ENCODE measurements at regions not wholly inside any gene's neighbourhood (a gene's known extent, or its start where the extent isn't known, plus 50 kb on each side); places are given as distances from the start of the nearest gene placed in this dataset.

GRCh38 chr6:11380969-11381744 is 148.7 kb upstream of the NEDD9 start:
- H3K36me3 ChIP-seq (ENCODE audit: insufficient read depth, low read length): no peaks in the 10 kb centered on the region
- ATAC-seq (ENCODE audit: insufficient read depth, low read depth) (no peak), DNase-seq (no peak)
- no peak for TF ChIP-seq CTCF (IDR thresholded peaks at IDR 0.05; ENCODE audit: borderline replicate concordance, extremely low read depth, low read length, poor library complexity, severe bottlenecking)
- TF ChIP-seq EZH2 (IDR thresholded peaks at IDR 0.05; ENCODE audit: borderline replicate concordance, low read depth, low read length, severe bottlenecking): no peak
- no peaks in the 10 kb centered on the region for H3K9me3 ChIP-seq (ENCODE audit: insufficient read depth, low read length, severe bottlenecking)
- H3K4me1 ChIP-seq (ENCODE audit: insufficient read depth, low read length): peaks cover 28% of the 10 kb centered on the region
- no peaks in the 10 kb centered on the region for H3K27me3 ChIP-seq (ENCODE audit: insufficient read depth, low read length, poor library complexity)
- H2AFZ ChIP-seq (ENCODE audit: low read depth, low read length): peak overlapping the region; percentile 99
- peak overlapping the region; percentile 93 for H3K4me2 ChIP-seq (ENCODE audit: insufficient read depth, low read length)
- H3K4me3 ChIP-seq (ENCODE audit: low read depth in 1 of 2, low read length in 2 of 2): peak overlapping the region; percentile 40 to 78
- peaks cover 16% of the 10 kb centered on the region; the same call in 1 of the 2 replicates for H3K79me2 ChIP-seq (ENCODE audit: insufficient read depth, low read length)
- H3K27ac ChIP-seq (ENCODE audit: low read length): peak overlapping the region; percentile 88
- H4K20me1 ChIP-seq (ENCODE audit: insufficient read depth, low read length): no peaks in the 10 kb centered on the region
- peak overlapping the region; percentile 64 for H3K9ac ChIP-seq (ENCODE audit: low read depth, low read length)

- peaks cover 16% of the 10 kb centered on the region; the same call in 1 of the 2 replicates for H3K79me2 ChIP-seq (ENCODE audit: insufficient read depth, low read length)
- no peak overlapping the region for H3K27ac ChIP-seq (ENCODE audit: low read length)
- H3K27me3 ChIP-seq (ENCODE audit: insufficient read depth, low read length, poor library complexity): no peaks in the 10 kb centered on the region
- H3K4me1 ChIP-seq (ENCODE audit: insufficient read depth, low read length): peaks cover 28% of the 10 kb centered on the region
- no peaks in the 10 kb centered on the region for H3K36me3 ChIP-seq (ENCODE audit: insufficient read depth, low read length)
- H2AFZ ChIP-seq (ENCODE audit: low read depth, low read length): no peak overlapping the region
- no peaks in the 10 kb centered on the region for H4K20me1 ChIP-seq (ENCODE audit: insufficient read depth, low read length)
- H3K9me3 ChIP-seq (ENCODE audit: insufficient read depth, low read length, severe bottlenecking): no peaks in the 10 kb centered on the region
- peak overlapping the region; percentile 93; the same call in 1 of the 2 replicates for H3K4me2 ChIP-seq (ENCODE audit: insufficient read depth, low read length)
- no peak overlapping the region for H3K9ac ChIP-seq (ENCODE audit: low read depth, low read length)
- no peak for DNase-seq
- ATAC-seq (ENCODE audit: insufficient read depth, low read depth): no peak
- H3K4me3 ChIP-seq (ENCODE audit: low read depth in 1 of 2, low read length in 2 of 2): no peak overlapping the region
- TF ChIP-seq CTCF (IDR thresholded peaks at IDR 0.05; ENCODE audit: borderline replicate concordance, extremely low read depth, low read length, poor library complexity, severe bottlenecking) (no peak), EZH2 (IDR thresholded peaks at IDR 0.05; ENCODE audit: borderline replicate concordance, low read depth, low read length, severe bottlenecking) (no peak)
Measured at GRCh38 chr6:11380549-11380948, 148.1 kb upstream of the NEDD9 start.

GRCh38 chr6:11379805-11380204 is 147.3 kb upstream of the NEDD9 start:
- Histone ChIP-seq H3K36me3 (ENCODE audit: insufficient read depth, low read length) (peaks cover 3% of the 10 kb centered on the region; the same call in 1 of the 2 replicates), H2AFZ (ENCODE audit: low read depth, low read length) (no peak overlapping the region), H3K9ac (ENCODE audit: low read depth, low read length) (no peak overlapping the region), H4K20me1 (ENCODE audit: insufficient read depth, low read length) (no peaks in the 10 kb centered on the region), H3K27me3 (ENCODE audit: insufficient read depth, low read length, poor library complexity) (no peaks in the 10 kb centered on the region), H3K79me2 (ENCODE audit: insufficient read depth, low read length) (peaks cover 16% of the 10 kb centered on the region; the same call in 1 of the 2 replicates), H3K4me2 (ENCODE audit: insufficient read depth, low read length) (no peak overlapping the region), H3K4me1 (ENCODE audit: insufficient read depth, low read length) (peaks cover 28% of the 10 kb centered on the region), H3K4me3 (ENCODE audit: low read depth in 1 of 2, low read length in 2 of 2) (no peak overlapping the region), H3K27ac (ENCODE audit: low read length) (no peak overlapping the region), H3K9me3 (ENCODE audit: insufficient read depth, low read length, severe bottlenecking) (no peaks in the 10 kb centered on the region)
- TF ChIP-seq EZH2 (IDR thresholded peaks at IDR 0.05; ENCODE audit: borderline replicate concordance, low read depth, low read length, severe bottlenecking) (no peak), CTCF (IDR thresholded peaks at IDR 0.05; ENCODE audit: borderline replicate concordance, extremely low read depth, low read length, poor library complexity, severe bottlenecking) (no peak)
- ATAC-seq (ENCODE audit: insufficient read depth, low read depth): no peak
- no peak for DNase-seq
